HCT116 (cell line): ENCODE measurements at regions not wholly inside any gene's neighbourhood (a gene's known extent, or its start where the extent isn't known, plus 50 kb on each side); places are given as distances from the start of the nearest gene placed in this dataset.
A peak's percentile ranks its signal among the peaks of the same experiment; 100 is the strongest.

ENCODE experiments used
- ATAC-seq: fragments of 200-7000 bp; cut with Tn5 transposase; 2 replicates; pipeline ENCODE4 v1.9.1; 2020; ENCODE audit warnings: mild to moderate bottlenecking, moderate library complexity
- BruUV-seq: library from RNA; stranded (reverse); fragments of 400-500 nt; replicated peaks from 2 replicates; lab custom pipeline; 2021; lab: Mats Ljungman, UMichigan
- CTCF ChIA-PET: fragments of 300-600 bp; sonication (Branson Sonifier 250); formaldehyde crosslinking; loops from one replicate; lab custom pipeline; 2021; ENCODE audit warnings: antibody characterized with exemption; lab: Charles Lee
- POLR2A ChIA-PET: fragments of 300-600, 350-600 bp; sonication (Branson Sonifier 250); formaldehyde crosslinking; loops from one replicate; lab custom pipeline; 2021; ENCODE audit warnings: antibody characterized with exemption; lab: Charles Lee
- RAD21 ChIA-PET, 2 experiments: fragments of 300-600 bp; sonication (Branson Sonifier 250); formaldehyde crosslinking; loops; one replicate each; lab custom pipeline; 2023; ENCODE audit warnings: low total read pairs in 2 of 2; ENCODE audit not compliant: uncharacterized antibody in 2 of 2, unreplicated experiment in 2 of 2, low non-redundant PET in 1 of 2; lab: Charles Lee
- DNase-seq: peaks from one replicate; pipeline ENCODE4 v3.0.0-alpha.2; 2010; ENCODE audit warnings: low read depth, low spot score
- H2AFZ ChIP-seq: fragments of 200-600 bp; shearing (Covaris generic), sonication (generic); 2 replicates; pipeline ENCODE4 v1.6.1; 2017; ENCODE audit warnings: low read depth, mixed run types, mixed read lengths, antibody characterized with exemption, low read length; ENCODE audit not compliant: poor library complexity, severe bottlenecking
- H3K27ac ChIP-seq: 2 replicates; pipeline ENCODE4 v1.5.1; 2012; ENCODE audit warnings: low read depth, low read length
- H3K27me3 ChIP-seq: fragments of 200-600 bp; sonication (generic); 2 replicates; pipeline ENCODE4 v1.6.1; 2016; ENCODE audit warnings: mixed run types, low read length, mixed read lengths; ENCODE audit not compliant: insufficient read depth
- H3K36me3 ChIP-seq, 2 experiments: fragments of 200-500 bp in 1 of 2; fragments of 200-600 bp in 1 of 2; sonication (Bioruptor generic) in 1 of 2; sonication (generic) in 1 of 2; 2 replicates each; pipeline versions ENCODE4 v1.5.1 to v1.6.1; 2014 to 2016; ENCODE audit warnings: low read length in 2 of 2, inconsistent platforms in 1 of 2, mixed read lengths in 1 of 2, mixed run types in 1 of 2; ENCODE audit not compliant: insufficient read depth in 2 of 2, control insufficient read depth in 1 of 2
- H3K4me1 ChIP-seq, 2 experiments: fragments of 200-600 bp in 1 of 2; sonication (generic) in 1 of 2; 2 replicates each; pipeline versions ENCODE4 v1.5.1 to v1.6.1; 2012 to 2017; ENCODE audit warnings: low read length in 2 of 2, inconsistent platforms in 1 of 2, mild to moderate bottlenecking in 1 of 2, mixed read lengths in 1 of 2, mixed run types in 1 of 2, moderate library complexity in 1 of 2; ENCODE audit not compliant: insufficient read depth in 2 of 2, control insufficient read depth in 1 of 2
- H3K4me2 ChIP-seq: fragments of 200-600 bp; sonication (generic); 2 replicates; pipeline ENCODE4 v1.6.1; 2017; ENCODE audit warnings: mixed run types, low read length, mixed read lengths
- H3K4me3 ChIP-seq, 2 experiments: fragments of 200-600 bp in 1 of 2; sonication (generic) in 1 of 2; replicated peaks in 1 of 2; 2 replicates each; pipeline ENCODE4 v1.5.1; 2011 to 2016; ENCODE audit warnings: low read length in 2 of 2, control low read depth in 1 of 2, low read depth in 1 of 2, mild to moderate bottlenecking in 1 of 2, mixed read lengths in 1 of 2, mixed run types in 1 of 2
- H3K79me2 ChIP-seq: fragments of 200-600 bp; sonication (generic); 2 replicates; pipeline ENCODE4 v1.6.1; 2017; ENCODE audit warnings: mild to moderate bottlenecking, mixed run types, low read length, moderate library complexity, mixed read lengths; ENCODE audit not compliant: insufficient read depth
- H3K9ac ChIP-seq: fragments of 200-600 bp; sonication (generic); 2 replicates; pipeline ENCODE4 v1.6.1; 2016; ENCODE audit warnings: low read length, mixed read lengths
- H3K9me2 ChIP-seq: fragments of 200-600 bp; sonication (generic), shearing (Covaris generic); 2 replicates; pipeline ENCODE4 v1.6.1; 2017; ENCODE audit warnings: mixed run types, mild to moderate bottlenecking, moderate library complexity; ENCODE audit not compliant: insufficient read depth
- H3K9me3 ChIP-seq, 2 experiments: fragments of 200-500 bp in 1 of 2; fragments of 200-600 bp in 1 of 2; sonication (Bioruptor generic) in 1 of 2; sonication (generic) in 1 of 2; 2 replicates each; pipeline ENCODE4 v1.6.1; 2014 to 2017; ENCODE audit warnings: low read length in 2 of 2, mixed read lengths in 2 of 2, inconsistent platforms in 1 of 2, low read depth in 1 of 2, mild to moderate bottlenecking in 1 of 2, mixed run types in 1 of 2, moderate library complexity in 1 of 2; ENCODE audit not compliant: control insufficient read depth in 1 of 2, insufficient read depth in 1 of 2
- H4K20me1 ChIP-seq: fragments of 200-600 bp; sonication (generic), shearing (Covaris generic); 2 replicates; pipeline ENCODE4 v1.6.1; 2017; ENCODE audit warnings: mixed run types, mild to moderate bottlenecking, moderate library complexity; ENCODE audit not compliant: insufficient read depth
- ATF3 ChIP-seq: IDR thresholded peaks from 2 replicates; pipeline ENCODE4 v1.6.1; 2012
- CTCF ChIP-seq, 3 experiments: fragments of 200-600 bp in 1 of 3; sonication (generic) in 1 of 3; IDR thresholded peaks in 2 of 3; conservative IDR thresholded peaks in 1 of 3; 2 replicates each; pipeline ENCODE4 v1.5.1; 2012 to 2017; ENCODE audit warnings: low read depth in 2 of 3, low read length in 2 of 3, antibody characterized with exemption in 1 of 3, borderline replicate concordance in 1 of 3, control low read depth in 1 of 3, mild to moderate bottlenecking in 1 of 3, mixed read lengths in 1 of 3, mixed run types in 1 of 3, moderate library complexity in 1 of 3; ENCODE audit not compliant: insufficient read depth in 1 of 3
- EGR1 ChIP-seq: IDR thresholded peaks from 2 replicates; pipeline ENCODE4 v1.6.1; 2012; ENCODE audit warnings: low read depth
- ELF1 ChIP-seq: IDR thresholded peaks from 2 replicates; pipeline ENCODE4 v1.6.1; 2012; ENCODE audit warnings: low read depth, borderline replicate concordance
- JUND ChIP-seq: IDR thresholded peaks from 2 replicates; pipeline ENCODE4 v1.6.1; 2012
- MAX ChIP-seq: IDR thresholded peaks from 2 replicates; pipeline ENCODE4 v1.6.1; 2012
- POLR2A ChIP-seq: IDR thresholded peaks from 2 replicates; pipeline ENCODE4 v1.7.0; 2011; ENCODE audit warnings: borderline replicate concordance; ENCODE audit not compliant: insufficient read depth, insufficient read length; ENCODE audit errors: extremely low read depth
- POLR2AphosphoS5 ChIP-seq: IDR thresholded peaks from 2 replicates; pipeline ENCODE4 v1.6.1; 2011; ENCODE audit warnings: mild to moderate bottlenecking, low read depth, low read length, moderate library complexity
- REST ChIP-seq: IDR thresholded peaks from 2 replicates; pipeline ENCODE4 v1.6.1; 2012; ENCODE audit warnings: low read depth
- TCF7L2 ChIP-seq: IDR thresholded peaks from 2 replicates; pipeline ENCODE4 v1.7.0; 2011; ENCODE audit warnings: borderline replicate concordance, inconsistent platforms; ENCODE audit not compliant: insufficient read depth, insufficient read length; ENCODE audit errors: extremely low read depth
- YY1 ChIP-seq: IDR thresholded peaks from 2 replicates; pipeline ENCODE4 v1.6.1; 2011; ENCODE audit warnings: low read length, low read depth, moderate library complexity, mild to moderate bottlenecking; ENCODE audit not compliant: insufficient replicate concordance; ENCODE audit errors: extremely low read depth
- ZBTB33 ChIP-seq: IDR thresholded peaks from 2 replicates; pipeline ENCODE4 v1.6.1; 2011; ENCODE audit warnings: mild to moderate bottlenecking, low read length, moderate library complexity; ENCODE audit not compliant: insufficient replicate concordance; ENCODE audit errors: extremely low read depth
- ZNF274 ChIP-seq: fragments of 200-500 bp; sonication (Bioruptor generic); IDR thresholded peaks from 2 replicates; pipeline ENCODE4 v1.6.1; 2014; ENCODE audit warnings: mild to moderate bottlenecking, low read depth, low read length, inconsistent platforms
- intact Hi-C: fragments of 100-400 bp; cut with micrococcal nuclease; formaldehyde crosslinking; loops from 2 replicates; pipeline ENCODE4 v1.10.0; 2022

- Histone ChIP-seq H4K20me1 (no peaks in the 10 kb centered on the region), H3K4me3 (no peak overlapping the region), H3K4me2 (no peak overlapping the region), H3K9me3 (no peaks in the 10 kb centered on the region), H3K9ac (no peak overlapping the region), H3K79me2 (no peaks in the 10 kb centered on the region), H3K36me3 (no peaks in the 10 kb centered on the region), H3K9me2 (no peaks in the 10 kb centered on the region), H3K27ac (no peak overlapping the region), H3K4me1 (no peaks in the 10 kb centered on the region), H3K27me3 (no peaks in the 10 kb centered on the region), H2AFZ (peak overlapping the region; percentile 11)
- no TSS peak for BruUV-seq
- ChIA-PET RAD21 (no interaction called here), POLR2A (no interaction called here), CTCF (no interaction called here)
- ATAC-seq, result no peak
- TF ChIP-seq POLR2AphosphoS5 (no peak), MAX (no peak), POLR2A (no peak), REST (no peak), ELF1 (no peak), ATF3 (no peak), JUND (no peak), ZNF274 (no peak), EGR1 (no peak), TCF7L2 (no peak), ZBTB33 (no peak), YY1 (no peak), CTCF (IDR thresholded peaks at IDR 0.05 in 2 of 3, conservative IDR thresholded peaks at IDR 0.05 in 1 of 3; ENCODE audit: borderline replicate concordance in 1 of 3, insufficient read depth in 1 of 3, low read depth in 2 of 3, low read length in 2 of 3) (no peak)
- intact Hi-C loops, result no loop called here
- no peak for DNase-seq
These were observed 1250.9 kb downstream of the BRINP3 start for GRCh38 chr1:189226779-189227178.
